EH (cell line): ENCODE measurements at regions not wholly inside any gene's neighbourhood (a gene's known extent, or its start where the extent isn't known, plus 50 kb on each side); places are given as distances from the start of the nearest gene placed in this dataset.

Source experiments
- DNase-seq: peaks from one replicate; pipeline ENCODE4 v3.0.0-alpha.2; 2015; ENCODE audit warnings: low read depth

GRCh38 chr3:34973586-34973985 is 665.7 kb upstream of the ARPP21 start:
- no peak for DNase-seq

DNA sequence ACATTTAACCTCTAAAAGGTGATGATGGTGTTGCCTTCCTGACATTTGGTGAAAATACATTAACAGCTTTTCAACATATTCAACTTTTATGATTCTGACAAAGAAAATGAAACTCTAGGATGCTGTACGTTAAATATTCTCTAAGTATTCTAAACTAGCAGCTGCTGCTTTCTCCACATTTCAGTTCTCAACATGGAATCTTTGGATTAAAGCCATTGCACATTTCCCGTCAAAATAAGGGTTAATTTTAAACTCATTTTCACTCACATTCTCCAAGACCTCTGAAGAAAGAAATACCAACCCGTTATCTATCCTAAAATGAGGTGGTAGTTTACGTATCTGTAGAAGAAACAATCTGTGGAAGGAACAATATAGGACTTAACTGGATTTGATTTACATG is 655.7 kb upstream of the ARPP21 start:
- DNase-seq = no peak

- DNase-seq = no peak
These were observed 651.0 kb upstream of the ARPP21 start for GRCh38 chr3:34988296-34988695.

- DNase-seq = no peak
These were observed 643.4 kb upstream of the ARPP21 start for GRCh38 chr3:34995796-34996430.

- DNase-seq = peak; percentile 5
These were observed 640.4 kb upstream of the ARPP21 start for GRCh38 chr3:34998902-34999301.

DNA sequence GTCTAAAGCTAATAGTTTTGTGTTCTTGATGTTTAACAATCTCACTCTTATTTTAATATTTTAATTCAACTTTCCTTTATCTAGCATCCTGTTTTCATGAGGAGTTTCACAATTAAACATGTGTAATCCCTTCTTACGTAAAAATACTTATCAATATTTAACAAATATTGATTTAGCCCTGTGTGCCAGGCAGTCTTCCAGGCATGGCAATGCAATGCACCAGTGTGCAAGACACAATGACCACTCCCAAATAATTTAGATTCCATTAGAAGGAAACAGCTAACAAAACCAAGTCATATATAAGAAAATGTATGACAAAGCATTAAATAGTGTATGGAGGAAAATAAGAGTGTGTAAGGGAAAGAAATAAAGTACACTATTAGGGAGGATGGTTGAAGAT is 627.1 kb upstream of the ARPP21 start:
- no peak for DNase-seq

GRCh38 chr3:35028157-35028556 is 611.2 kb upstream of the ARPP21 start:
- DNase-seq = no peak

GRCh38 chr3:35042210-35042991 is 596.9 kb upstream of the ARPP21 start:
- DNase-seq = no peak

GRCh38 chr3:35043040-35043439 is 596.3 kb upstream of the ARPP21 start:
- no peak for DNase-seq

GRCh38 chr3:35044190-35044589 is 595.1 kb upstream of the ARPP21 start:
- DNase-seq = no peak

GRCh38 chr3:35045118-35045517 is 594.2 kb upstream of the ARPP21 start:
- no peak for DNase-seq

- no peak for DNase-seq
These were observed 574.6 kb upstream of the ARPP21 start for GRCh38 chr3:35064761-35065160.

- DNase-seq = no peak
These were observed 573.4 kb upstream of the ARPP21 start for GRCh38 chr3:35065891-35066290.

- DNase-seq = no peak
These were observed 571.6 kb upstream of the ARPP21 start for GRCh38 chr3:35067750-35068149.

DNA sequence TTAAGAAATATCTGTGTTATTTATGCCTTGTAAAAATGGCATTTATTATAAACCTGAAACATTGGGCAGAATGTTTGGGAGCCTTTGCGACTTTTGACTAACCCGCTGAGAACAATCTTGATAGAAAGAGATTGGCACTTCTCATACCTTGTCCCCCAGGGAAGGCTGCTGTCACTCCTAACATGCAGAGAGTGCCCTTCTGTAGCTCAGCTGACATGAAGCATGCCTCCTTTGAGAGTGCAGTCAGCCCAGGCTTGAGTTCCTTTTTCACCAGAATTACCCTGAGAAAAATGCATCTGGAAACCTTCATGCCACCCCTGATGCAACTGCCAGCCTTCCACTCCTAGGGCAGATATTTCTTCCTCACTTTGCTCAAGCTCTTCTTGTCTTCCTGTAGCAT is 569.2 kb upstream of the ARPP21 start:
- no peak for DNase-seq

DNA sequence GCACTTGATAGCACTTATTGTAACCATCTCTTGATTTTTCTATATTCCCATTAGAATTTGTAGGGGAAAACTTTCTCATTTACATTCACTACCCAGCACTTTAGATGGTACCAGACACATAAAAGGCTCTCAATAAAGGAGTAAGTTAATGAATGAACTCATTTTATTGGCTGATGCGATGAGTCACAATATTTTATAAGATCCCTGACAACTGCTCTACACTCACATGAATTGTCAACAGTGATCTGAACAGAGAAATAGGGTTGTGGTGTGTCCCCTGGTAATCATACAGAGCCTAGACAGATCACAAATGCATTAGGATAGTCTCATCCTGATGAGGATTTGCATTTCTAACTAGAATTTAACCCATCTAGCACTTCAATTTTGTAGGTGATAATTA is 567.6 kb upstream of the ARPP21 start:
- no peak for DNase-seq

- DNase-seq = no peak
These were observed 560.5 kb upstream of the ARPP21 start for GRCh38 chr3:35078780-35079179.

- DNase-seq = no peak
These were observed 559.9 kb upstream of the ARPP21 start for GRCh38 chr3:35079403-35079802.

DNA sequence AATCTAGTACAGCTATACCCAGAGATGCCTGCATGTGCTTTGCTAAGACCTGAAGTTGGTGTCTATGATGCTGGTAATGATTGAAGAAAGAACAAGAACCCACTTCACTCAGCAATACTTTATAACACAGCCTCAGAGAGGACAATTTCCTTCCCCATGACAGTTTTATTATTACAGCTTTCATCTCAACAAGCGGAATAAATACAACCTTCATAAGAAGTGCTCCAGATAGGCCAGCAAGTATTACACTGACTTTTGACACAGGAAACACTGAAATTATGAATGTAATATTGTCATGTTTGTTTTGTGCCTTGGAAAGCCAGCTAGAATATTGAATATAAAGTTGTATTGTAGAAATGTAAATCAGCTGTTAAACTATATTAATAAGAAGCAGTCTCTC is 557.4 kb upstream of the ARPP21 start:
- DNase-seq = no peak

- DNase-seq = no peak
These were observed 550.4 kb upstream of the ARPP21 start for GRCh38 chr3:35088943-35089342.

GRCh38 chr3:35114686-35115085 is 524.6 kb upstream of the ARPP21 start:
- DNase-seq = no peak

- DNase-seq = no peak
These were observed 519.3 kb upstream of the ARPP21 start for GRCh38 chr3:35120026-35120425.

- no peak for DNase-seq
These were observed 501.7 kb upstream of the ARPP21 start for GRCh38 chr3:35137612-35138011.

GRCh38 chr3:35141406-35141805 is 497.9 kb upstream of the ARPP21 start:
- no peak for DNase-seq
